GM21619 (cell line): ENCODE measurements at regions not wholly inside any gene's neighbourhood (a gene's known extent, or its start where the extent isn't known, plus 50 kb on each side); places are given as distances from the start of the nearest gene placed in this dataset.
"Not testable (repeated sequence)": the region's sequence is repeated elsewhere in the genome, so short reads cannot be mapped to it uniquely, and the experiment has no call there.

Experiments
- ATAC-seq: cut with Tn5 transposase; IDR thresholded peaks from one replicate; pipeline ENCODE4 v1.9.1; 2021; ENCODE audit not compliant: unreplicated experiment

DNA sequence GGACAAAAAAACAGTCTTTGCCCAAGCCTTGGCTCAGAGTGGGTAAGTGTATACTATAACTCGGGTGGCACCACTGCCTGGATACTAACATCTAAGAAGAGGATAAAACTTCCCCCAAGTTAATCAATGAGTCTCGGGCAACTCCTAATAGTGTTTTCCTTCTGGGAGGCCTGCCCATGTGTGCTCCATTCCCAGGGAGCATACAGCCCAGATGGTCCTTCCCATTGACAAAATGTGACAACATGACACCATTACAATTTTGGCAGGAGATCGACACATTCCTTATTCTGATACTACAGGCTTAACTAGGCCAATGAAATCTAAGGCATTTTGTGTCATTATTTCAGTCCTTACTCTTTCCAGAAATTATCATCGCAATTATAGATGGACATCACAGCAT, 52.7 kb upstream of the CRIM1 start:
- no peak for ATAC-seq

DNA sequence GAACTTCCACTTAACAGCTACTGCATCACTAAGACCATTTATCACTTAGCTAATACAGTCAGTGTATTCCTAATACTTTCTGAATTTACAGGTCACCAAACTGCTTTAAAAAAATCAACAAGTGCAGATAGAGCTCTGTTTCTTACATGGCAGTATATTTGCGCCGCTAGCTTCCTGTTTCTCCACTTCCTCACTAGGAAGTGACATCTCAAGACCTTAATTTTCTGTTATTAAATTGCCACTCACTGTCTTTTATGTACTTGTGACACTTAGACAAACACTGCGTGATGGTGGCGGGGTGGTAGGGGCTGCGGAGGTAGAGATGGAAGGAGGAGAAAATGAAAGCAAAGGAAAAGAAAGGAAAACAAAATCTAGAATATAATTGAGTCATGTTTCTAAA, 53.7 kb upstream of the CRIM1 start:
- no peak for ATAC-seq

DNA sequence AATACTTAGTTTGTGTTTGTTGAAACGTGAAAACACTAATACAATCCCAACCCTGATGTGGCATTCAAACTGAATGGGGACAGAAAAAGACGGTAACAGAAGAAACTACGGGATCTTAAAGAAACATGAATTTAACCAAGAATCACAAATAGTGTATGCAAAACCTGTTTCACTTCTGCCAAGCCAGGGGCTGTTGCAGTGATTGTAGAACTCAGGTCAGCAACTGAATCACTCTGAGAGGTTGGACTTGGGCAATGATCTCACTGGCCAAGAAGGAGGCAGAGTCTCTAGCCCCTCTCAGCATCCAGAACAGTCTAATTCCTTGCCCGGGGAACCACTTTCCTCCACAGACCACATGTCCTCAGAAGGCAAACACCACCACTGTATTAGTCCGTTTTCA, 54.9 kb upstream of the CRIM1 start:
- ATAC-seq = no peak

DNA sequence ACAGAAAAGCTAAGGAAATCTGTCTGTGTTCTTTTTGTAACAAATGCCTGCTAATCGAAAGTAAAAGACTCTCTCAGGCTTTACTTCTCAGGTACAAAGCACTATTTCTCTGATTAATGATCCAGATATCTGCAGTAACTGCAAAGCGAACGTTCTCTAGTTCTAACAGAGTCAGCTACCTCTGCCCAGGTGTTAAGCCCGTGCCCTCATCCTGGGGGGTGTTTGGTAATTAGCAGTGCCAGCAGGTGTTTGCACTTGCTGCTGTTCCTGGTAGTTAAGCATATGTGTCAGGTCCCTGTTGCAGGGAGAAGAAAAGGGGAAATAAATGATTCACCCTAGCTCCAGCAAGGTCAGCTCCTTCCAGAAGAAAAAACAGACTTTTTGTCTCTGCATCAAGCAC, 58.8 kb upstream of the CRIM1 start:
- ATAC-seq = no peak

DNA sequence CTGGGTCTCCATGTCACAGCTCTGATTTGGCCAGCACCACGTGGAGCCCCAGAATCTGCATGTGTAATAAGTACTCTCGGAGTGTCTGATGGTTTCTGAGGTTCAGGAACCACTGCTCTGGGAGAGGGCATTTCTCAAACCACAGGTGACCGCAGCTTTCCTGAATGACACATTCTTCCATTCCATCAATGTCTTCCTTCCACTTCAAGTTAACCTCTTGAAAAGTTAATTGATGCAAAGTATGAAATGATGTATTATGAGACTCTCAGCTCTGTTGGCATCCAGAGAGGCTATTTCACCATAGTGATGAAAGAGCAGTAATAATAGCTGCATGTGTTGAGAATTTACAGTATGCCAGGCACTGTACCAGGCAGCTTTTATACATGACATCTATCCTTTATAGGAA, 61.3 kb upstream of the CRIM1 start:
- ATAC-seq = no peak

DNA sequence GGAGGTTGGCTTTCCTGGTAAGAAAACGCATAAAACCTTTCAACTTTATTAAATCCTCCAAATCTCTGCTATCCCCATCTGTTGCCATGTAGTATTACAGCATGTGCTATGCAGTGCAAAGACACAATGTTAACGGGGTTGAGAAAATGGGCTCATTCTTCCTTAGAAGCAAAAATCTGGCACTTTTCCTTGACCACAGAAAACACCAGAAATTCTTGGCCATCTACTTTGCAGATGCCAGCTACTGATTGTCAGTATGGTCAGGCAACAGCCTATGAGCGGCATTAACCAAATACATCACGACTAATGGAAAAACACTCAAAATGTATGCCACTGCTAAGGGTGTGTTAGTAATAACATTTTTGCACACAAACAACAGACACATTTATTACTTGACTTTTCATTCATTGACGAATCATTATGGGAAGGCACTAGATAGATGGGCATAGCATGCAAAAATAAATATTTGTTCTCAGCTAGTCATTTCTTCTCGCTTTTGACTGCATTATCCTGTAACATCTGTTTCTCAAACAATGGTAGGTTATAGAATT, 65.2 kb upstream of the CRIM1 start:
- ATAC-seq = no peak

DNA sequence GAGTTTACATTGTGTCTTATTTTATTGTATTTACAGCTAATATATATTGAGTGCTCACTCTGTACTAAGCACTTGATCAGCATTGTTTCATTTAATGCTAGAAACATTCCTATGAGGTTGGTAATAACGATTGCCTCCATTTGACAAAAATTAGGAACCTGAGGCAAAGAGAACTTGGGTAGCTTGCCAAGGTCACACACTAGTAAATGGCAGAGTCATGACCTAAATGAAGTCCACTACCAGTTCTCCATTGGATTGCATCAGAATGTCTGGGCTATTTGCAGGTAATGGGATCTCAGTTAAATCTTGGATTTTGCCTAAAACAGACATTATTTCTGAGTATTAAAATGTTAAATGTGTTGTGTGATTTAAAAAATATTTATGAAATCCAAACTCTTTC, 65.8 kb upstream of the CRIM1 start:
- ATAC-seq = no peak

GRCh38 chr2:36287363-36288275, 68.0 kb upstream of the CRIM1 start:
- ATAC-seq = no peak

DNA sequence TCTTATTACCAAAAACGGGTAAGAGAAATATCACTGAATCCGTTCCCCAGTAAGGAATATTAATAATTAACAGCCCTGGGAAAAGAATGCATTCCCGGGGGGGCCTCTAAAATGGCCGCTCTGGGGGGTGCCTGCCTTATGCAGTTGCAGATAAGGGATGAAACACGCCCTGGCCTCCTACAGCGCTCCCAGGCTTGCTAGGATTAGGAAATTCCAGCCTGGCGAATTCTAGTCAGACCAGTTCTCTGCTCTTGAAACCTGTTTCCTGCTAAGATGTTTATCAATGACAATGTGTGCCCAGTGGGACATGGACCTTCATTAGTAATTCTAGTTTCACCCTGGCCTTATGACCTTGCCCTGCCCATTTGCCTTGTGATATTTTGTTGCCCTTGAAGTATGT, 76.1 kb upstream of the CRIM1 start:
- not testable (repeated sequence) for ATAC-seq

DNA sequence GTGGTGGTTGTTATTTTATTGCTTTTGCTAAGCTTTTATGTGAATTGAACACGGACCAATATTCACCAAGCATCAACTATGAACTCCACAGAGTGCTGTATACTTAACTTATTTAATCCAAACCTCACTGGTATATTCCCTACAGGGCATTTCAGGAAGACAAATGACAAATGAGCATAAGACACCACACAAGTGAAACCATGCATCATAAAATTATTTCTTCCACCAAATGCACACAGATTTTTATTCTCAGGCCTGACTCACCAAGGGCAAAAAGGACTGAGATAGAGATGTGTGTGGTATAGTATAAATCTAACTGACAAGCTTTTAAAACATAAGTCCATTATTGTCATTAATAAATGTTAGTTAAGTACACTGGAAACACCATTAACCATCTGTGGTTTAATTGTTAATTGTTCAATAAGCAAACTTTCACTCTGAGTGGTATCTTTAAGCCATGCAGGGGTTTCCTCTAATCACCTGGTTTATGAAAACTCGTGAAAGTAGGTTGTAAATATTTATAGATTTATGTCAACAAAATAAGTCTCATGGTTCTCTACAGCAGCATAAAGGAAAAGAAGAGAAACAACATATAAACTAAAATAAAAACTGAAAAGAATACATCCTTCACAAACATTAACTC, 77.6 kb upstream of the CRIM1 start:
- ATAC-seq = peak; percentile 49

- ATAC-seq = no peak
Observed at GRCh38 chr2:36277146-36277808, 78.3 kb upstream of the CRIM1 start.

GRCh38 chr2:36271266-36271665, 84.3 kb upstream of the CRIM1 start:
- ATAC-seq = no peak

DNA sequence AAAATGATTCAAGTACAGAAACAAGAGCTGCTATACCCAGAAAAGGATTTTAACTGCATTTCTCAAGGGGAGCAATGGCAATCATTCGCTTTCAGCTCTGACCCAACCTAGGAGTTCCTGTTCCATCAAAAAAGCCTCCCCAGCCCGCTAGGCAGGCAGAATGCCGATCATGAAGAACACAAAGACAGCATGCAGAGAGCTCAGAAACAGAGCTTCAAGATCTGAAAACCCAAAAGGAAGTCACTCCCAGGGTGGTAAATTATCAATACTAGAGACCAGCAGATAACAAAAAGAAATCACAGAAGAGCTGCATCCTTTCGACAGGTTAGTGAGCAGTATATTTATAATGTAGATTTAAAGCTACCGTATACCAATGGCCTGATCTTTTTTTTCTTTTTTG, 84.8 kb upstream of the CRIM1 start:
- ATAC-seq = no peak

DNA sequence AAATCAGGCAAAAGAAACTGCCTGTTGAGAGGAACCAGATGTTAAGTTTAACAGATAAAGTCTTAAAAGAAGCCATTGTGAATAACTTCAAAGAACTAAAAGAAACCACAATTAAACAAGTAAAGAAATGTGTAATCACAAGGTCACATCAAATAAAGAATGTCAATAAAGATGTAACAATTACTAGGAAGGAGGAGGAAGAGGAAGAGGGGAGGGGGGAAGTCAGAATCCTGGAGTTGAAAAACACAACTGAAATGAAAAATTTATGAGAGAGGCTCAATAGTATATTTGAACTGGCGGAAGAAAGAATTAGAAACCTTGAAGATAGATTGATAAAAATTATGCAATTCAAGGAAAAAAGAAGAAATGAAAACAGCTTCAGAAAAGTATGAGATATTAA, 88.4 kb upstream of the CRIM1 start:
- ATAC-seq = no peak

- no peak for ATAC-seq
Observed at GRCh38 chr2:36266536-36267121, 88.9 kb upstream of the CRIM1 start.

DNA sequence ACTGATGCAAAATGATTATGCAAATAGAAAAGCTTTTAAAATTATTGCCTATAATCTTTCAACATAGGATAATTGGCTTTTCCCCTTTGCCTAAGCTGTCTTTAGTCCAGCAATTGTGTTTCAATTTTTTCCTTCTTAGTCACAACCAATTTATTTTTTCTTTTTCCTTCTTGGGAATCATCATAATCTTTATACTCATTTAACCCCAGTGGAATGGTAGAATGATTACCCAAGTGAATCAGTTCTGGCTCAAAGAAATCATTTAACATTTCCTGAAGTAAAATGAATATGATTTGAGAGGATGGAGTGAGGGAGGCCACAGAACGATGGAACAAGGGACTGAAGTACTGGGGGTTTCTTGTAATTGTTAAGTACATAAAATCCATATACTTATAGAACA, 93.0 kb upstream of the CRIM1 start:
- ATAC-seq = no peak

DNA sequence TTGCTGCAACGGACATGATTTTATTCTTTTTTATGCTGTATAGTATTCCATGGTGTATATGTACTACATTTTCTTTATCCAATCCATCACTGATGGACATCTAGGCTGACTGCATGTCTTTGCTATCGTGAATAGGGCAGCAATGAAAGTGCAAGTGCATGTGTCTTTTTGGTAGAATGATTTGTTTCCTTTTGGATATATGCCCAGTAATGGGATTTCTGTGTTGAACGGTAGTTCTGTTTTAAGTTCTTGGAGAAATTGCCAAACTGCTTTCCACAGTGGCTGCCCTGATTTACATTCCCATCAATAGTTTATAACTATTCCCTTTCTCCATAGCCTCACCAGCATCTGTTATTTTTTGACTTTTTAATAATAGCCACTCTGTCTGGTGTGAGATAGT, 99.7 kb upstream of the CRIM1 start:
- ATAC-seq = no peak

DNA sequence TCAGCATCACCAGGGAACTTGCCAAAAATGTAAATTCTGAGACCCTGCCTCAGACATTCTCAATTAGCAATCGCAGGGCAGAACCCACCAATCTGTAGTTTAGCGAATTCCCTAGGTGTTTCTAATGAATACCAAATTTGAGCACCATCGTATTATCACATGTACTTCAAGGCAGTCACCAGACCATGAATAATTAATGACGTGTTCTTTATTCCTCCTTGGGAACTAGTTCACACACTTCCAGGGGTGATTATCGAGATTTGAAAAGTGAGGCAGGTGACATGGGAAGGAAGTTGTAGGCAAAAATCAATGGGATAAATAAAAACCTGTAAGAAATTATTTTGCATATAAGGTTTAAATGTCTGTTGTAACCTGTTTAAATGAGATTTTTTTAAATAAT, 102.5 kb upstream of the CRIM1 start:
- no peak for ATAC-seq

DNA sequence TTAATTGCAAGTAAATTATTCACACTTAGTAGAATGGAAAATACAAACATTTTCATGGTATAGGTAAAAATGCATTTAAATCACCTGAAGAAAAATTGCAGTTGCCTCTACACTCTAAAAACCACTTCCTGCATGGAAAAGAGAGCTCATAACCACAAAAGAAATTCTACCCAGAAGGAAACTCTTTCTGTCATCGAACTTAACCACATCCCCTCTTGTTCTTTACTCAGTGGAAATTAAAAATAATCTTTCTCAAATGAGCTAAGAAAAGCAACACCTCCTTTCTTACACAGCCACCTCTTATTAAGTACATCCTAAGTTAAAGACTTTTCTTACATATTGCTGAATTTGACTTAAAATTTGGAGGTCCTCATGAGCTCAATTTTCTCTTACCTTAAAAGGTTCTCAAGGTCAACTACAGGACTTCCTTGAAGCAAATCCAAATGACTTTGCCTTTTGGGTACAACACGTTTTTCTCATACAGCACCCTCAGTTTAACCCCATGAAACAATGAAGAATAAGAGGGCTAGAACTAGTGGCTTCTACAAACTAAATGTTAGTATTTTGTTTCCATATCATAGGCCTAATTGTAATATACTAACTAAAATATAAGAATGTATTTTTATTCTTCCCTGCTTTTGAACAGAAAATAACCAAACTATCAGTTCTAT, 109.1 kb upstream of the CRIM1 start:
- peak; percentile 90 for ATAC-seq

DNA sequence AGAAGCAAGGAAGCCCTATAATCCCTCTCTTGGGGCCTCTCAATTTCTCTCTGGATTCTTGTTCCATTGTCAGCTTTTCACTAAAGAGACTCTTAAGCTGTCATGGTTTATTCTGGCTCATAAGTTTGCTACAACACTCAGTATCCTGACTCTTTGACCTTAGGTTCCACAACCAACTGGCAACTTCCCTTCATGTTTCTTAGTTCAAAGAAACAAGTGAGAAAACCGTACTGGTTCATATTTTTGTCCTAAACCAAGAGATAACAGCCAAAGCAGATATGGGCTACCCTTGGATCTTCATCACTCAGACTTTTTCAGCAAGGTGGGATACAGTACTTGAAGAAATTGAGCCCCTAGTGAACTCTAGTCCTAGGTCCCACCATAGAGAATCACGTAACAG, 109.9 kb upstream of the CRIM1 start:
- ATAC-seq = no peak

GRCh38 chr2:36238106-36238505, 117.5 kb upstream of the CRIM1 start:
- ATAC-seq = no peak
